ENCODE measurements at regions not wholly inside any gene's neighbourhood (a gene's known extent, or its start where the extent isn't known, plus 50 kb on each side); places are given as distances from the start of the nearest gene placed in this dataset.

DNA sequence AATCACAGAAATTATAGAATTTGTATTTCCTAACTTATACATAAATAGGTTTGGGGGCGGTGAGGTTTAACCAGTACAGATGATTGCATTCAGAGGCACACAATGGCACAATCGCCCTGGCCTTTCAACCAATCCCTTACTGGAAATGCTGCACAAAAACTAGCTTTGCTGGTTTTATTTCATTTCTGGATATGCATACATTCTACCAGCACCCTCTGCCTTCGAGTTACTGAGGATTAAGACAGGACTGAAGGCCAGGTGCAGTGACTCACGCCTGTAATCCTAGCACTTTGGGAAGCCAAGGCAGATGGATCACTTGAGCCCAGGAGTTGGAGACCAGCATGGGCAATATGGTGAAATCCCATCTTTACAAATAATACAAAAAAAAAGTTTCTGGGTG lies 336.1 kb downstream of the ARRDC4 start (continued):
- TF ChIP-seq ELK1 (CRISPR knock-in tag; IDR thresholded peaks at IDR 0.05) = no peak
- TF ChIP-seq, protein P1, sequence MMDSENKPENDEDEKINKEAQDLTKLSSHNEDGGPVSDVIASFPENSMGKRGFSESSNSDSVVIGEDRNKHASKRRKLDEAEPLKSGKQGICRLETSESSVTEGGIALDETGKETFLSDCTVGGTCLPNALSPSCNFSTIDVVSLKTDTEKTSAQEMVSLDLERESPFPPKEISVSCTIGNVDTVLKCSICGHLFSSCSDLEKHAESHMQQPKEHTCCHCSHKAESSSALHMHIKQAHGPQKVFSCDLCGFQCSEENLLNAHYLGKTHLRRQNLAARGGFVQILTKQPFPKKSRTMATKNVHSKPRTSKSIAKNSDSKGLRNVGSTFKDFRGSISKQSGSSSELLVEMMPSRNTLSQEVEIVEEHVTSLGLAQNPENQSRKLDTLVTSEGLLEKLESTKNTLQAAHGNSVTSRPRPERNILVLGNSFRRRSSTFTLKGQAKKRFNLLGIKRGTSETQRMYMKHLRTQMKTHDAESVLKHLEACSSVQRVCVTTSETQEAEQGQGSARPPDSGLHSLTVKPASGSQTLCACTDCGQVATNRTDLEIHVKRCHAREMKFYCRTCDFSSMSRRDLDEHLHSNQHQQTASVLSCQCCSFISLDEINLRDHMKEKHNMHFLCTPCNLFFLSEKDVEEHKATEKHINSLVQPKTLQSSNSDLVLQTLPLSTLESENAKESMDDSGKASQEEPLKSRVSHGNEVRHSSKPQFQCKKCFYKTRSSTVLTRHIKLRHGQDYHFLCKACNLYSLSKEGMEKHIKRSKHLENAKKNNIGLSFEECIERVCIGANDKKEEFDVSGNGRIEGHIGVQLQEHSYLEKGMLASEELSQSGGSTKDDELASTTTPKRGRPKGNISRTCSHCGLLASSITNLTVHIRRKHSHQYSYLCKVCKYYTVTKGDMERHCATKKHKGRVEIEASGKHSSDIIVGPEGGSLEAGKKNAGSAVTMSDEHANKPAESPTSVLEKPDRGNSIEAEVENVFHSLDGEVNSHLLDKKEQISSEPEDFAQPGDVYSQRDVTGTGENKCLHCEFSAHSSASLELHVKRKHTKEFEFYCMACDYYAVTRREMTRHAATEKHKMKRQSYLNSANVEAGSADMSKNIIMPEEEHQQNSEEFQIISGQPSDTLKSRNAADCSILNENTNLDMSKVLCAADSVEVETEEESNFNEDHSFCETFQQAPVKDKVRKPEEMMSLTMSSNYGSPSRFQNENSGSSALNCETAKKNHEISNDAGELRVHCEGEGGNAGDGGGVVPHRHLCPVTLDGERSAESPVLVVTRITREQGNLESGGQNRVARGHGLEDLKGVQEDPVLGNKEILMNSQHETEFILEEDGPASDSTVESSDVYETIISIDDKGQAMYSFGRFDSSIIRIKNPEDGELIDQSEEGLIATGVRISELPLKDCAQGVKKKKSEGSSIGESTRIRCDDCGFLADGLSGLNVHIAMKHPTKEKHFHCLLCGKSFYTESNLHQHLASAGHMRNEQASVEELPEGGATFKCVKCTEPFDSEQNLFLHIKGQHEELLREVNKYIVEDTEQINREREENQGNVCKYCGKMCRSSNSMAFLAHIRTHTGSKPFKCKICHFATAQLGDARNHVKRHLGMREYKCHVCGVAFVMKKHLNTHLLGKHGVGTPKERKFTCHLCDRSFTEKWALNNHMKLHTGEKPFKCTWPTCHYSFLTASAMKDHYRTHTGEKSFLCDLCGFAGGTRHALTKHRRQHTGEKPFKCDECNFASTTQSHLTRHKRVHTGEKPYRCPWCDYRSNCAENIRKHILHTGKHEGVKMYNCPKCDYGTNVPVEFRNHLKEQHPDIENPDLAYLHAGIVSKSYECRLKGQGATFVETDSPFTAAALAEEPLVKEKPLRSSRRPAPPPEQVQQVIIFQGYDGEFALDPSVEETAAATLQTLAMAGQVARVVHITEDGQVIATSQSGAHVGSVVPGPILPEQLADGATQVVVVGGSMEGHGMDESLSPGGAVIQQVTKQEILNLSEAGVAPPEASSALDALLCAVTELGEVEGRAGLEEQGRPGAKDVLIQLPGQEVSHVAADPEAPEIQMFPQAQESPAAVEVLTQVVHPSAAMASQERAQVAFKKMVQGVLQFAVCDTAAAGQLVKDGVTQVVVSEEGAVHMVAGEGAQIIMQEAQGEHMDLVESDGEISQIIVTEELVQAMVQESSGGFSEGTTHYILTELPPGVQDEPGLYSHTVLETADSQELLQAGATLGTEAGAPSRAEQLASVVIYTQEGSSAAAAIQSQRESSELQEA (IDR thresholded peaks at IDR 0.05; ENCODE audit: low read depth) = no peak
- no peak for TF ChIP-seq ZNF253 (CRISPR knock-in tag; conservative IDR thresholded peaks at IDR 0.05)
